NCI-H526 treated with DMSO at 0.1 percent for 48 hours (cell line): ENCODE measurements at regions not wholly inside any gene's neighbourhood (a gene's known extent, or its start where the extent isn't known, plus 50 kb on each side); places are given as distances from the start of the nearest gene placed in this dataset.

Experiments
- DNase-seq: peaks from one replicate; lab custom pipeline; 2025; lab: John Stamatoyannopoulos, UW

GRCh38 chr3:28646435-28646834 is 297.8 kb upstream of the AZI2 start:
- DNase-seq = no peak

- DNase-seq = no peak
These were observed 300.6 kb upstream of the AZI2 start for GRCh38 chr3:28649266-28649665.

- DNase-seq = no peak
These were observed 302.5 kb upstream of the AZI2 start for GRCh38 chr3:28651159-28651558.

GRCh38 chr3:28664123-28664522 is 315.5 kb upstream of the AZI2 start:
- no peak for DNase-seq

- peak; percentile 31 for DNase-seq
These were observed 319.3 kb upstream of the AZI2 start for GRCh38 chr3:28667646-28668621.

- DNase-seq = no peak
These were observed 321.2 kb upstream of the AZI2 start for GRCh38 chr3:28669870-28670269.

- DNase-seq = no peak
These were observed 323.8 kb upstream of the AZI2 start for GRCh38 chr3:28672406-28672805.

- no peak for DNase-seq
These were observed 324.8 kb upstream of the AZI2 start for GRCh38 chr3:28673446-28673845.

- no peak for DNase-seq
These were observed 325.6 kb upstream of the AZI2 start for GRCh38 chr3:28674212-28674611.

- no peak for DNase-seq
These were observed 329.0 kb upstream of the AZI2 start for GRCh38 chr3:28677581-28677980.

- DNase-seq = no peak
These were observed 329.5 kb upstream of the AZI2 start for GRCh38 chr3:28678086-28678485.

- DNase-seq = no peak
These were observed 331.4 kb upstream of the AZI2 start for GRCh38 chr3:28680050-28680449.

- no peak for DNase-seq
These were observed 333.5 kb upstream of the AZI2 start for GRCh38 chr3:28682121-28682520.

GRCh38 chr3:28690176-28690575 is 341.6 kb upstream of the AZI2 start:
- DNase-seq = no peak

GRCh38 chr3:28698706-28699105 is 350.1 kb upstream of the AZI2 start:
- DNase-seq = no peak

GRCh38 chr3:28699283-28699682 is 350.7 kb upstream of the AZI2 start:
- no peak for DNase-seq

GRCh38 chr3:28700728-28701127 is 352.1 kb upstream of the AZI2 start:
- DNase-seq = no peak

GRCh38 chr3:28703843-28704242 is 355.2 kb upstream of the AZI2 start:
- no peak for DNase-seq

GRCh38 chr3:28711293-28711692 is 362.7 kb upstream of the AZI2 start:
- DNase-seq = no peak

GRCh38 chr3:28716939-28717338 is 368.3 kb upstream of the AZI2 start:
- DNase-seq = peak; percentile 10

GRCh38 chr3:28718074-28718849 is 369.6 kb upstream of the AZI2 start:
- no peak for DNase-seq

GRCh38 chr3:28726840-28727239 is 378.2 kb upstream of the AZI2 start:
- peak; percentile 20 for DNase-seq

- DNase-seq = no peak
These were observed 378.7 kb upstream of the AZI2 start for GRCh38 chr3:28727307-28727706.
